DMS79 treated with DMSO at 0.1 percent for 48 hours (cell line): ENCODE measurements at regions not wholly inside any gene's neighbourhood (a gene's known extent, or its start where the extent isn't known, plus 50 kb on each side); places are given as distances from the start of the nearest gene placed in this dataset.
"Not testable (repeated sequence)": the region's sequence is repeated elsewhere in the genome, so short reads cannot be mapped to it uniquely, and the experiment has no call there.

Experiments used
- DNase-seq: peaks from one replicate; lab custom pipeline; 2025; lab: John Stamatoyannopoulos, UW

- DNase-seq = no peak
Observed at GRCh38 chr5:123294544-123294943, 128.7 kb downstream of the CEP120 start.

GRCh38 chr5:123289210-123289609, 134.0 kb downstream of the CEP120 start:
- DNase-seq = no peak

- DNase-seq = no peak
Observed at GRCh38 chr5:123287881-123288280, 135.3 kb downstream of the CEP120 start.

GRCh38 chr5:123286891-123287290, 136.3 kb downstream of the CEP120 start:
- no peak for DNase-seq

GRCh38 chr5:123285122-123286023, 137.8 kb downstream of the CEP120 start:
- DNase-seq = peak; percentile 1

GRCh38 chr5:123283499-123283898, 139.7 kb downstream of the CEP120 start:
- no peak for DNase-seq

GRCh38 chr5:123283031-123283430, 140.2 kb downstream of the CEP120 start:
- no peak for DNase-seq

- DNase-seq = no peak
Observed at GRCh38 chr5:123282444-123282843, 140.8 kb downstream of the CEP120 start.

- DNase-seq = not testable (repeated sequence)
Observed at GRCh38 chr5:123280854-123281253, 142.3 kb downstream of the CEP120 start.

GRCh38 chr5:123279136-123279535, 144.1 kb downstream of the CEP120 start:
- DNase-seq = no peak

- no peak for DNase-seq
Observed at GRCh38 chr5:123278284-123278683, 144.9 kb downstream of the CEP120 start.

GRCh38 chr5:123273984-123274383, 149.2 kb downstream of the CEP120 start:
- DNase-seq = no peak

- DNase-seq = no peak
Observed at GRCh38 chr5:123273095-123273494, 150.1 kb downstream of the CEP120 start.

GRCh38 chr5:123269851-123270250, 153.4 kb downstream of the CEP120 start:
- DNase-seq = no peak

- DNase-seq = no peak
Observed at GRCh38 chr5:123269436-123269835, 153.8 kb downstream of the CEP120 start.

GRCh38 chr5:123266365-123266764, 156.8 kb downstream of the CEP120 start:
- DNase-seq = no peak

GRCh38 chr5:123265551-123265950, 157.7 kb downstream of the CEP120 start:
- DNase-seq = no peak

- no peak for DNase-seq
Observed at GRCh38 chr5:123264394-123264793, 158.8 kb downstream of the CEP120 start.

- DNase-seq = no peak
Observed at GRCh38 chr5:123263859-123264258, 159.3 kb downstream of the CEP120 start.

GRCh38 chr5:123262216-123262823, 160.9 kb downstream of the CEP120 start:
- DNase-seq = no peak

- no peak for DNase-seq
Observed at GRCh38 chr5:123261752-123262151, 161.5 kb downstream of the CEP120 start.

GRCh38 chr5:123249446-123249845, 160.4 kb downstream of the PRDM6 start:
- DNase-seq = no peak

- DNase-seq = no peak
Observed at GRCh38 chr5:123245689-123246088, 156.6 kb downstream of the PRDM6 start.
